CD4-positive, alpha-beta memory T cell (primary cell): ENCODE measurements at regions not wholly inside any gene's neighbourhood (a gene's known extent, or its start where the extent isn't known, plus 50 kb on each side); places are given as distances from the start of the nearest gene placed in this dataset.
"Not testable (repeated sequence)": the region's sequence is repeated elsewhere in the genome, so short reads cannot be mapped to it uniquely, and the experiment has no call there.

Experiments used
- CTCF ChIA-PET: fragments of 350-600 bp; sonication (Branson Sonifier 250); formaldehyde crosslinking; loops from one replicate; lab custom pipeline; 2021; ENCODE audit warnings: inconsistent platforms; ENCODE audit not compliant: partially characterized antibody; lab: Charles Lee
- POLR2A ChIA-PET: fragments of 350-600 bp; sonication (Branson Sonifier 250); formaldehyde crosslinking; loops from one replicate; lab custom pipeline; 2021; ENCODE audit not compliant: partially characterized antibody; lab: Charles Lee
- DNase-seq, 5 donors: peaks; one replicate each; pipeline versions ENCODE4 v3.0.0 to v3.0.0-alpha.2; 2020 to 2022; ENCODE audit warnings: mixed read lengths in 1 of 5
- H3K27ac ChIP-seq: one replicate; pipeline ENCODE4 v1.7.0; 2013; ENCODE audit warnings: low read depth, low read length
- H3K27me3 ChIP-seq: 2 replicates; pipeline ENCODE4 v1.7.0; 2013; ENCODE audit warnings: mild to moderate bottlenecking, low read length, moderate library complexity; ENCODE audit not compliant: insufficient read depth
- H3K36me3 ChIP-seq: 2 replicates; pipeline ENCODE4 v1.7.0; 2013; ENCODE audit warnings: mild to moderate bottlenecking, low read length, moderate library complexity; ENCODE audit not compliant: insufficient read depth
- H3K4me1 ChIP-seq: 2 replicates; pipeline ENCODE4 v1.7.0; 2013; ENCODE audit warnings: mild to moderate bottlenecking, low read length, moderate library complexity; ENCODE audit not compliant: insufficient read depth
- H3K4me3 ChIP-seq, 2 donors: one replicate each; pipeline ENCODE4 v1.7.0; 2013; ENCODE audit warnings: low read length in 2 of 2, mild to moderate bottlenecking in 1 of 2
- H3K9me3 ChIP-seq, 2 donors: one replicate each; pipeline ENCODE4 v1.7.0; 2013; ENCODE audit warnings: low read length in 2 of 2, control low read depth in 1 of 2; ENCODE audit not compliant: control insufficient read depth in 1 of 2
- H3K27ac Mint-ChIP-seq, 7 donors: one replicate each; pipeline ENCODE4 v1.8.0; 2020 to 2021; ENCODE audit warnings: mixed read lengths in 7 of 7, mild to moderate bottlenecking in 6 of 7, inconsistent platforms in 3 of 7, moderate library complexity in 3 of 7
- H3K27me3 Mint-ChIP-seq, 2 donors: one replicate each; pipeline ENCODE4 v1.8.0; 2020 to 2021; ENCODE audit warnings: mixed read lengths in 2 of 2
- H3K36me3 Mint-ChIP-seq, 2 donors: one replicate each; pipeline ENCODE4 v1.8.0; 2020 to 2021; ENCODE audit warnings: mixed read lengths in 2 of 2, inconsistent platforms in 1 of 2, mild to moderate bottlenecking in 1 of 2
- H3K4me1 Mint-ChIP-seq, 4 donors: one replicate each; pipeline ENCODE4 v1.8.0; 2020 to 2021; ENCODE audit warnings: mixed read lengths in 4 of 4, mild to moderate bottlenecking in 1 of 4
- H3K4me3 Mint-ChIP-seq, 8 donors: one replicate each; pipeline ENCODE4 v1.8.0; 2020 to 2021; ENCODE audit warnings: mixed read lengths in 8 of 8, mild to moderate bottlenecking in 7 of 8, moderate library complexity in 6 of 8, inconsistent platforms in 3 of 8
- H3K9me3 Mint-ChIP-seq, 8 donors: one replicate each; pipeline ENCODE4 v1.8.0; 2020 to 2021; ENCODE audit warnings: mixed read lengths in 8 of 8, mild to moderate bottlenecking in 5 of 8, inconsistent platforms in 3 of 8, moderate library complexity in 1 of 8
- intact Hi-C: fragments of 100-400 bp; cut with micrococcal nuclease; formaldehyde crosslinking; loops from one replicate; pipeline ENCODE4 v1.15.1; 2023

DNA sequence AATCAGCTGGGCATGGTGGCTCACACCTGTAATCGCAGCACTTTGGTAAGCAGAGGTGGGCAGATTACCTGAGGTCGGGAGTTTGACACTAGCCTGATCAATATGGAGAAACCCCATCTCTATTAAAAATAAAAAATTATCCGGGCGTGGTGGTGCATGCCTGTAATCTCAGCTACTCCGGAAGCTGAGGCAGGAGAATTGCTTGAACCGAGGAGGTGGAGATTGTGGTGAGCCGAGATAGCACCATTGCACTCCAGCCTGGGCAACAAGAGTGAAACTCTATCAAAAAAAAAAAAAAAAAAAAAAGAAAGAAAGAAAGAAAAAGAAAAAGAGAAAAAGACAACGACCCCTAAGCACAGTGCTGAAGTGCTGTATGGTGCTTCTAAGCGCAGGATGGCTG lies 280.6 kb upstream of the MAF start:
- H3K4me1 ChIP-seq, H3K27me3 Mint-ChIP-seq, H3K27me3 ChIP-seq, DNase-seq, H3K36me3 Mint-ChIP-seq, CTCF ChIA-PET, H3K9me3 ChIP-seq, intact Hi-C loops, H3K9me3 Mint-ChIP-seq, H3K4me1 Mint-ChIP-seq, H3K27ac Mint-ChIP-seq, H3K27ac ChIP-seq, H3K4me3 ChIP-seq, POLR2A ChIA-PET, H3K36me3 ChIP-seq, H3K4me3 Mint-ChIP-seq: not testable (repeated sequence)

DNA sequence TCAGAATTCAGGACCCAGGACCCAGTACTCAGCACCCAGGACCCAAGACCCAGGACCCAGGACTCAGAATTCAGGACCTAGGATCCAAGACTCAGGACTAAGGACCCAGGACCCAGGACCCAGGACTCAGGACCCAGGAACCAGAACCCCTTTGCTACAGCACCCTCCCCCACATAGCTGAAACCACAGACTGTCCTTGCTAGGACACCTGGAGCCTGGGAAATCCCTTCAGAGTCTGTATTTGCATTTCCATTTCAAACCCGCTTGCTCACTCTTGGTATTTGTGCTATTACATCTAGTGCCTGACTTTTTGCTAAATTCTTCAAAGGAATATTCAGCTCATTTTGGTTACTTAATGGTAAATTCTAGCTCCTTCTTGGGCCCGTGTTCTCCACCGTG lies 275.8 kb upstream of the MAF start:
- Histone ChIP-seq H3K9me3 (no peaks in the 10 kb centered on the region), H3K27ac (no peak overlapping the region), H3K36me3 (no peaks in the 10 kb centered on the region), H3K4me1 (no peaks in the 10 kb centered on the region), H3K4me3 (no peak overlapping the region), H3K27me3 (no peaks in the 10 kb centered on the region)
- no peak for DNase-seq
- intact Hi-C loops: no loop called here
- Mint-ChIP-seq H3K9me3 (peaks cover 0 to 1% (median 0%) of the 10 kb centered on the region in 8 donors), H3K27me3 (peaks cover 1 to 5% of the 10 kb centered on the region in 2 donors), H3K4me1 (no peaks in the 10 kb centered on the region), H3K36me3 (no peaks in the 10 kb centered on the region), H3K27ac (no peak overlapping the region), H3K4me3 (no peak overlapping the region)
- ChIA-PET CTCF (no interaction called here), POLR2A (no interaction called here)

DNA sequence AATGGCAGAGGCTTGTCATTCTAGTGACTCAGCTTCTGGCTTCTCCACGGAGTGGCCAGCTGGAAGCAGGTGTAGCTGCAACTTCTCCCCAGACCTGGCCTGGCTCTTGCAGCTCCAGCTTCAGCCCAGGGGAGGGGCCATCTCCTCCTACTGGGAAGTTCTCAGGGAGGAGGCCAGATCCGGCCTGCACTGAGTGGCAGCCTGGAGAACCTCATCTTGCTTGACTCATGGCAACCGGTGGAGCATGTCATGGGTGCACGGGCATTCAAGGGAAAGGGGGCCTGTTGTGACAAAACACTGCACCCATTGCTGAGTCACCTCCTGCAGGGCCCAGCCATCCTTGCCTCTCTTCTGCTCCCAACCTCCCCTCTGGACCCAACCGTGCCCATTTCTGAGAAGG lies 273.9 kb upstream of the MAF start:
- no peak for DNase-seq
- no peaks in the 10 kb centered on the region for H3K4me1 ChIP-seq
- H3K36me3 ChIP-seq: no peaks in the 10 kb centered on the region
- H3K27me3 ChIP-seq: no peaks in the 10 kb centered on the region
- ChIA-PET CTCF (no interaction called here), POLR2A (no interaction called here)
- Mint-ChIP-seq H3K9me3 (peaks cover 0 to 1% (median 0%) of the 10 kb centered on the region in 8 donors), H3K27ac (no peak overlapping the region), H3K27me3 (peaks cover 1 to 4% of the 10 kb centered on the region in 2 donors), H3K36me3 (no peaks in the 10 kb centered on the region), H3K4me1 (no peaks in the 10 kb centered on the region), H3K4me3 (no peak overlapping the region)
- no peak overlapping the region for H3K27ac ChIP-seq
- intact Hi-C loops: no loop called here
- H3K4me3 ChIP-seq: no peak overlapping the region
- H3K9me3 ChIP-seq: no peaks in the 10 kb centered on the region

DNA sequence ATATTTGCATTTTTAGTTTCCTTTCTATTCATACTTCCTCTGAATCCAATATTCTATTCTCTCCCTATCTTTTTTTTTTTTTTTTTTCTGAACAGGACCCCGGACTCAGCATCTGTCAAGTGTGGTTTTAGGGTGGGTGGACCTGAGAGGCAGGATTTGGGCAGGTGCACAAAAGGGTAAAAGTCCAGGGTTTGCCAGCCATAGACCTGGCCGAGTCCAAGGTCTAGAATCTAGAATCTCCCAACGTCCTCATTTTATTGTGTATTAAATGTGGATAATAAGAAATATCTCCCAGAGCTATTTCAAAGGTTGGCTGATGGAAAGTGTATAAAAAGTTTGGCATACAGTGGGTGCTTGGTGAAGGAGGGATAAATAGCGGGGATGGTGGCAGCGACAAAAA lies 273.3 kb upstream of the MAF start:
- Histone ChIP-seq H3K4me3 (no peak overlapping the region), H3K27ac (no peak overlapping the region), H3K4me1 (no peaks in the 10 kb centered on the region), H3K9me3 (no peaks in the 10 kb centered on the region), H3K27me3 (no peaks in the 10 kb centered on the region), H3K36me3 (no peaks in the 10 kb centered on the region)
- no peak for DNase-seq
- H3K27me3 Mint-ChIP-seq: peaks cover 1 to 2% of the 10 kb centered on the region in 2 donors
- ChIA-PET POLR2A (no interaction called here), CTCF (no interaction called here)
- intact Hi-C loops: no loop called here
- H3K27ac Mint-ChIP-seq: no peak overlapping the region
- no peak overlapping the region for H3K4me3 Mint-ChIP-seq
- no peaks in the 10 kb centered on the region for H3K4me1 Mint-ChIP-seq
- H3K9me3 Mint-ChIP-seq: peaks cover 0 to 2% (median 0%) of the 10 kb centered on the region in 8 donors
- H3K36me3 Mint-ChIP-seq: no peaks in the 10 kb centered on the region

DNA sequence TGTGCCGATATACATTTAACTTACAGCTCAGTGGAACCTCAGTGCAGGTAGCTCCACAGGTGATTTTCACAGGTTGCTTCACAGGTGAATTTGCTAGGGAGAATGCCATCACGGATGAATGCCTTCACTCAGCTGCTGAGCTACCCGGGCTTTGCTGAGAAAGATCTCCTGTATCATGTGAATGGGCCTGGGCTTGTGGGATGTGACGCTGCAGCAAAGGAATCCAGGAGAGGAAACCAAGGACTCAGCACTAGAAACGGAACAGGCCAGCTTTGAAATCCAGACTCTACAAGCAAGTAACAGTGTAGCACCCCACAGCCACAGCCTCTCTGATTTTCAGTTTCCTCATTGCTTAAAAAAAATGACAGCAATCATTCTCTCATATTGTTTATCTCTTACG lies 271.4 kb upstream of the MAF start:
- H3K36me3 ChIP-seq: no peaks in the 10 kb centered on the region
- H3K27me3 ChIP-seq: no peaks in the 10 kb centered on the region
- Mint-ChIP-seq H3K27ac (no peak overlapping the region), H3K4me3 (no peak overlapping the region), H3K9me3 (peaks cover 0 to 2% (median 0%) of the 10 kb centered on the region in 8 donors), H3K4me1 (no peaks in the 10 kb centered on the region), H3K27me3 (peaks cover 0 to 1% of the 10 kb centered on the region in 2 donors), H3K36me3 (no peaks in the 10 kb centered on the region)
- ChIA-PET POLR2A (no interaction called here), CTCF (interaction anchor here (0.6 kb wide), 1 partner anchor 8 kb away, joined by 3 read pairs; no protein-coding TSS in a partner anchor)
- DNase-seq: no peak
- H3K27ac ChIP-seq: no peak overlapping the region
- H3K4me3 ChIP-seq: no peak overlapping the region
- H3K9me3 ChIP-seq: no peaks in the 10 kb centered on the region
- intact Hi-C loops: no loop called here
- no peaks in the 10 kb centered on the region for H3K4me1 ChIP-seq

DNA sequence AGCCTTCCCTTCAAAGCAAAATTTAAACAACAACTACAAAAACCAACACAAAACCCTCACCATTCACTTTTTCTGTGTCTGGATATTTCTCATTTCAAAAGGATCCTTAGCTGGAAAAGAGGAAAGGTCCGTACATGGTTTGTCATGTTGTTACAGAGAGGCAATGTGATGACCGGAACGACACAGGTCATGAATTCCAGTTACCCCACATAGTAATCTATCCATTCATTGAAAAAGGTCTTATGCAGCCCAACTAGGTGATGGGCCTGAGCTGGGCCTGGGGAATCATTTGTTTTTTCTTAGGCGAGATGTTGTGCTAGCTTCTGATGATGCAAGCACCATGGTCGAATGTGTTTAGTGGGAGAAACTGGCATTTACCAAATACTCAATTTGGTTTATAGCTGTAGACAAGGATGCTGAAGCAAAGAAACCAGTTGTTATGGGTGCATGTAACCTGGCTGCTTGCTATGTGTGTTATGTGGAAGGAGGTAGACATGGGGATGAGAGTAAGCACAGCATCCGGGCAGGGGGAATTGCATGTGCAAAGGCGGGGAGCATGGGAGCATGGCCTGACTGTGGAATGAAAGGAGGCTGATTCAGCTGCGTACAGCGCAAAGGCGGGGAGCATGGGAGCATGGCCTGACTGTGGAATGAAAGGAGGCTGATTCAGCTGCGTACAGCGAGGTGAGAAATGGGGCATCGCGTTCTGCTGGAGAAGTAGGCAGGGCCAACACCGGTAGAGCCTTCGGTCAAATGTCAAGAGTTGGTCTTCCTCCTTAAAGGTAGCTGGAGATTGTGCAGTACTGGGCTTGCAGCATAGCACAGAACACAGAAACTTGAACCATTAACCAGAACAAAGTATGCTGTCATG lies 269.7 kb upstream of the MAF start:
- no peaks in the 10 kb centered on the region for H3K4me1 Mint-ChIP-seq
- H3K4me3 Mint-ChIP-seq: peak overlapping the region in 1 of 8 donors; percentile 2
- no peaks in the 10 kb centered on the region for H3K4me1 ChIP-seq
- H3K27ac Mint-ChIP-seq: no peak overlapping the region
- peaks cover 3 to 6% of the 10 kb centered on the region in 2 donors for H3K27me3 Mint-ChIP-seq
- intact Hi-C loops: no loop called here
- H3K27me3 ChIP-seq: no peaks in the 10 kb centered on the region
- POLR2A ChIA-PET: no interaction called here
- no peaks in the 10 kb centered on the region for H3K9me3 ChIP-seq
- CTCF ChIA-PET: no interaction called here
- no peaks in the 10 kb centered on the region for H3K36me3 Mint-ChIP-seq
- no peak for DNase-seq
- H3K27ac ChIP-seq: no peak overlapping the region
- H3K9me3 Mint-ChIP-seq: peaks cover 0 to 2% (median 0%) of the 10 kb centered on the region in 8 donors
- H3K36me3 ChIP-seq: no peaks in the 10 kb centered on the region
- H3K4me3 ChIP-seq: no peak overlapping the region

DNA sequence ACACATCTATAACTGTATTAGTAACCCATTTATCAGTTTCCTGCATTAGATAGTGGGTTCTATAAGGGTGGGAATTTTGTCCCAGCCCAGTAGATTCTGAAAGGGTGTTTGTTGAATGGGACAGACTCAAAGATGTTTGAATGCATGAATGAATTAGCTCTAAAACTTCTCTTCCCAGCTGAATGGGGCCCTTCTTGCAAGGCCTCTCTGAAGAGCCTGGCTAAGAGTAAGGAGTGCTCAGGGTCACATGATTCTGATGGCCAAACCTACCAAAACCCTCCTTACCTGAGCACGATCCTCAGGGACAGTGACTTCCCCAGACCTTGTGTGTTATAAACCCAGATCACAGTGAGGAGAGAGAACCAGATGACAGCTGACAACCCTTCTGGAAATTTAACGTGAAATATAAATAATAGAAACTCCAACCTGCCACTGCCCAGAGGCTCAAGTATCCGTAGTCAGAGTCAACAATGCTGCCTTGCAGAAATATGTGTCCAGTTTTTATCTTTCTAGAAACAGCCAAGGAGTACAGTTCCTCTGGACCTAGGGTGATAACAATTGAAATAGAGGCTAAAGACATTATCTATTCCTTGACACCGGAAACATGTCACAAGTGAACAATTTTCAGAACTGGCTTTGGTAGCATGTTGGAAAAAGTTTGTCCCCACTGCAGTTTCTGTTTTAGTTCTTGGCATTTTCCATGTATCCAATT lies 268.9 kb upstream of the MAF start:
- no peaks in the 10 kb centered on the region for H3K36me3 ChIP-seq
- H3K4me1 ChIP-seq: no peaks in the 10 kb centered on the region
- H3K27ac ChIP-seq: no peak overlapping the region
- CTCF ChIA-PET: no interaction called here
- H3K27me3 ChIP-seq: no peaks in the 10 kb centered on the region
- intact Hi-C loops: no loop called here
- no peak overlapping the region for H3K4me3 ChIP-seq
- Mint-ChIP-seq H3K36me3 (no peaks in the 10 kb centered on the region), H3K4me1 (peaks cover 0 to under 1% (median 0%) of the 10 kb centered on the region in 4 donors), H3K9me3 (peaks cover 0 to 2% (median 0%) of the 10 kb centered on the region in 8 donors), H3K4me3 (no peak overlapping the region), H3K27ac (no peak overlapping the region), H3K27me3 (peaks cover 3 to 6% of the 10 kb centered on the region in 2 donors)
- H3K9me3 ChIP-seq: no peaks in the 10 kb centered on the region
- DNase-seq: no peak
- POLR2A ChIA-PET: no interaction called here
